SK-N-MC (cell line): ENCODE measurements at regions not wholly inside any gene's neighbourhood (a gene's known extent, or its start where the extent isn't known, plus 50 kb on each side); places are given as distances from the start of the nearest gene placed in this dataset.

ENCODE experiments used
- DNase-seq: peaks from one replicate; pipeline ENCODE4 v3.0.0-alpha.2; 2011; ENCODE audit warnings: low read depth, low spot score
- H3K27ac ChIP-seq: fragments of 200-600 bp; sonication (generic); 2 replicates; pipeline ENCODE4 v1.5.1; 2016; ENCODE audit warnings: mixed run types
- H3K36me3 ChIP-seq: fragments of 200-600 bp; sonication (generic); 2 replicates; pipeline ENCODE4 v1.6.1; 2017; ENCODE audit warnings: antibody characterized with exemption, low read length, mixed read lengths; ENCODE audit not compliant: insufficient read depth
- H3K4me3 ChIP-seq: fragments of 200-600 bp; sonication (generic); 2 replicates; pipeline ENCODE4 v1.5.1; 2016
- H3K9ac ChIP-seq: fragments of 200-600 bp; sonication (generic); 2 replicates; pipeline ENCODE4 v1.8.0; 2017; ENCODE audit warnings: mixed run types, mixed read lengths; ENCODE audit not compliant: insufficient read length
- H3K9me3 ChIP-seq: fragments of 200-600 bp; sonication (generic); 2 replicates; pipeline ENCODE4 v1.6.1; 2017; ENCODE audit warnings: low read depth, mild to moderate bottlenecking, antibody characterized with exemption, low read length, moderate library complexity, mixed read lengths
- EZH2 ChIP-seq: fragments of 200-600 bp; sonication (generic); IDR thresholded peaks from one replicate; pipeline ENCODE4 v1.6.1; 2017; ENCODE audit warnings: antibody characterized with exemption
- FOXP2 ChIP-seq: optimal IDR thresholded peaks from 2 replicates; pipeline ENCODE3; 2011; ENCODE audit warnings: mild to moderate bottlenecking, moderate library complexity; ENCODE audit not compliant: insufficient read depth; ENCODE audit errors: extremely low read length, control extremely low read depth
- POLR2AphosphoS5 ChIP-seq: IDR thresholded peaks from 2 replicates; pipeline ENCODE4 v1.6.1; 2012; ENCODE audit warnings: mild to moderate bottlenecking, low read depth, low read length, borderline replicate concordance

DNA sequence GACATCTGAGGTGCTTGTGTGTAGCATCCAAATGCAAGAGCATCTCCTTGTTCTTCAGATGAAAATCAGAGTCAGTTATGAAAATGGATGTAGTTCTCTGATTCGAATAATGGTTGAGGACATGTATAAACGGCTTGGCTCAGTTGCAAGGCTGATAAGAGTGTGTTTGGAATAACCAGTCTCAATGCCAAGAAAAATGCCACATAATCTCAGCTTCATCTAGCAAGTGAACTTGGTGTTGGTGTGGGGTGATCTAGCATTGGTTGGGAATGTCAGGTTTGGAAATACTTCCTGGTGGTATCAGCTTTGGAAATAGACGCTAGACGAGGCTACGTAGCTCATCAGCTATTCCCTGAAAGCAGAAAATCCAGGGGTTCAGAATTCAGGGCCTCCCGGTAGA is 362.0 kb downstream of the FGF9 start:
- H3K27ac ChIP-seq: no peak overlapping the region
- H3K4me3 ChIP-seq: no peak overlapping the region
- H3K9ac ChIP-seq: no peak overlapping the region
- no peaks in the 10 kb centered on the region for H3K9me3 ChIP-seq
- no peak for TF ChIP-seq EZH2
- no peak for TF ChIP-seq FOXP2
- TF ChIP-seq POLR2AphosphoS5: no peak
- DNase-seq: no peak
- H3K36me3 ChIP-seq: no peaks in the 10 kb centered on the region

GRCh38 chr13:22039961-22040360 is 369.1 kb downstream of the FGF9 start:
- Histone ChIP-seq H3K4me3 (no peak overlapping the region), H3K27ac (no peak overlapping the region), H3K9ac (no peak overlapping the region), H3K9me3 (no peaks in the 10 kb centered on the region), H3K36me3 (no peaks in the 10 kb centered on the region)
- DNase-seq: no peak
- TF ChIP-seq FOXP2 (no peak), EZH2 (no peak), POLR2AphosphoS5 (no peak)

DNA sequence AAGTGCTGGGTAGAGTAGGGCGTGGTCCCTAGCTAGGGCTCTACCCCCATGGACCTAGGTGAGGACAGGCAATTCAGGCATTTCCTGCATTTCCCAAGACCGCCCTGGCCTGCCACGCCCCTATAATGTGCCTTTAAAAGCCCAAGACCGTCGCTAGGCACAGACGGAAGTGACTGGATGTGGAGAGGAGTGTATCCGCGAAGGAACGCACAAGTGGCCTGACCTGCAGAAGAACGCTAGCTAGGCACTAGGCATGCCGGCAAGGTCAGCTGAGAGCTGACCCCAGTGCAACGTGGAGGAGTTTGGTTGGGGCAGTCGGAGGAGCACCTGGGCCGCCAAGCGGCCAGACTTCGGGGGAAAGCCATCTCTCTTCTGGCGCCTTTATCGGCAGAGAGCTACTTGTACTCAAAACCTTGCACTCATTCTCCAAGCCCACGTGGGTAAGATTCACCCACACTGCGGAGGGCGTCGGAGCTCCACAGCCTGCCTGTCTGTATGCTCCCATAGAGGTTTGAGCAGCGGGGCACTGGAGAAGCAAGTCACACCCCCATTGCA is 370.0 kb downstream of the FGF9 start:
- H3K27ac ChIP-seq: no peak overlapping the region
- no peak for DNase-seq
- no peaks in the 10 kb centered on the region for H3K36me3 ChIP-seq
- no peaks in the 10 kb centered on the region for H3K9me3 ChIP-seq
- TF ChIP-seq EZH2 (no peak), POLR2AphosphoS5 (no peak), FOXP2 (no peak)
- H3K9ac ChIP-seq: no peak overlapping the region
- no peak overlapping the region for H3K4me3 ChIP-seq

DNA sequence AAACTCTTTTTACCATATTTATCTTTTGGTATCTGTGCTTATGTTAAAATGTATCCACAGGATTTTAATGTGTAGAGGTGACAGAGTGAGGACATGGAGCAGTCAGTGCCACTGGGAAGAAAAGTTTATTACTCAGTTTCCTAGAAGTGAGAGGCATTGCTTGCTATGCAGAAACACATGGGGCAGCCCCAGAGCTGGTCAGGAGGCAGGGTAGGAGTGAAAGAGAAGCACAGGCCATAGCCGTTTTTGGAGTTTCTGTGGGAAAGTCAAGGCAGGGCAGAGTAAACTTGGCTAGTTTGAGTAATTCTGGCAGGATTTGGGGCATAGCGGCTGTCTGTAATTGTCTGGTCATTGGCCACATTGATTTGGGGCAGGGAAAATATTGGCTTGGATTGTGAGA is 370.9 kb downstream of the FGF9 start:
- no peak overlapping the region for H3K9ac ChIP-seq
- no peaks in the 10 kb centered on the region for H3K9me3 ChIP-seq
- DNase-seq: no peak
- no peak overlapping the region for H3K4me3 ChIP-seq
- TF ChIP-seq FOXP2 (no peak), POLR2AphosphoS5 (no peak), EZH2 (no peak)
- H3K27ac ChIP-seq: no peak overlapping the region
- H3K36me3 ChIP-seq: no peaks in the 10 kb centered on the region

DNA sequence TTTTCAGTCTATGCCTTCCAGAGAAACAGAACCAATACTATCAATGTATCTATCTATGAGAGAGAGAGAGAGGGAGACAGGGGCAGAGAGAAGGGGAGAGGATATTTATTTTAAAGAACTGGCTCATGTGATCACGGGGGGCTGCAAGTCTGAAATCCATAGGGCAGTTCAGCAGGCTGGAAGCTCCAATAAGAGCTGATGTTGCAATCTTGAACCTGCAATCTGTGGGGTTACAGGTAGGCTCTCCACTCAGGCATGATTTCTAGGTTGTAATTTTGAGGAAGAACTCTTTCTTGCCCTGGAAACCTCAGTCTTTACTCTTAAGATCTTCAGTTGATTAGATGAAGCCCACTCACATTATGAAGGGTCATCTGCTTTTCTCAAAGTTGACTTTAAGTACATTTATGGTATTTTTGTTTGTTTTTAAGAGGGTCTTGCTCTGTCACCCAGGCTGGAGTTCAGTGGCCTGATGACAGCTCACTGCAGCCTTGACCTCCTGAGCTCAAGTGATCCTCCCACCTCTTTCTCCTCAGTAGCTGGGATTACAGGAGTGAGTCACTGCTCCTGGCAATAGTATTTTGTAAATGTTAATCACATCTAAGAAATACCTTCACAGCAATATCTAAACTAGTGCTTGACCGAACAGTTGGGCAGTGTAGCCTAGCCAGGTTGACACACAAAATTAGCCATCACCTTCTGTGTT is 376.4 kb downstream of the FGF9 start:
- DNase-seq: no peak
- no peak overlapping the region for H3K4me3 ChIP-seq
- H3K9me3 ChIP-seq: no peaks in the 10 kb centered on the region
- no peak overlapping the region for H3K27ac ChIP-seq
- TF ChIP-seq EZH2 (no peak), FOXP2 (no peak), POLR2AphosphoS5 (no peak)
- H3K36me3 ChIP-seq: no peaks in the 10 kb centered on the region
- H3K9ac ChIP-seq: no peak overlapping the region

GRCh38 chr13:22047785-22048104 is 376.9 kb downstream of the FGF9 start:
- TF ChIP-seq FOXP2: no peak
- no peak for TF ChIP-seq POLR2AphosphoS5
- no peak for TF ChIP-seq EZH2
- H3K36me3 ChIP-seq: no peaks in the 10 kb centered on the region
- H3K9ac ChIP-seq: no peak overlapping the region
- DNase-seq: no peak
- no peak overlapping the region for H3K4me3 ChIP-seq
- no peaks in the 10 kb centered on the region for H3K9me3 ChIP-seq
- no peak overlapping the region for H3K27ac ChIP-seq

DNA sequence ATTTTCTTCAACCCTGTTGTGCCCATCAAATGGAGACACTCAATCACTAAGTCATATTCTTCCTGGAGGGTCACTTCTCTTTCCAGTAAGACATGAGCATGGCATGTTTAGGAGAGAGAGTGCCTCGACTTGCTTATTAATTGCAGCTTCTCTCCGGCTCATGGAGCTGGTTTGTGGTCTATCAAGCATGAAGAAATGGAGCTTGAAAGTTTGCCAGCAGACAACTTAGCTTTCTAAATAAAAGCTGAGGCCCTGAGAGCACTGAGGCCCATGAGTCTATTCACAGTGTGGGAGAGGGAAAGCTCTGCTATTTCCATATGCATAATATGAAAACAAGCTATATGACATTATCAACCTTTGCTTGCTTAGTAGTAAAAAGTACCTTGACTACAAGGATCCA is 378.5 kb downstream of the FGF9 start:
- Histone ChIP-seq H3K9ac (no peak overlapping the region), H3K4me3 (no peak overlapping the region), H3K9me3 (no peaks in the 10 kb centered on the region), H3K36me3 (no peaks in the 10 kb centered on the region), H3K27ac (no peak overlapping the region)
- TF ChIP-seq EZH2 (no peak), POLR2AphosphoS5 (no peak), FOXP2 (no peak)
- no peak for DNase-seq

DNA sequence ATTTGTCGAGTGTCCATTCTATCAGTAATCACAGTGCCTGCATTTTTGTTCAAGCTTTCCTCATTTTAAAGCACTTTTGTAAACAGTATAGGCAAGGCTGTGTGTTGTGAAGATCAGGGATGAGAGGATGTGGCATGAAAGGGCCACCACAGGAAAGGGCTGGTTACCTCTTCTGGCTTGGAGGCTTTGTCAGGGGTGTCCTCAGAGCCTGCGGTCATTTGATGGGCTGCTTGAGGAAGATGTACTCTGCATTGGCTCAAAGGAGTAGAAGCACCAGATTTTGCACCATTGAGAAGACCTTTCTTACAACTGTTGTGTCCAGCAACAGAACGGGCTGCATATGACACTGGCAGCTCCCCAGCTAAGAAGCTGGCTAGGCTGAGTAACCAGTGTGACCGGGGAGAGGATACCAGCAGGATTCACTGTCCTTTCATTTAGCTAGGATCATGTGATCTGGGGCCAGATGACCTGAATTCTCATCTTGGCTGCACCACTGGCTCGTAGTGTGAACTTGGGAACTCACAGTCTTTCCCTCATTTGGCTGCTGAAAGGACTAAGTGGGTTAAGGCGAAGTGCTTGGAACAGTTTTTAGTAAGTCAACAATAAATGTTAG is 380.2 kb downstream of the FGF9 start:
- Histone ChIP-seq H3K36me3 (no peaks in the 10 kb centered on the region), H3K4me3 (no peak overlapping the region), H3K9ac (no peak overlapping the region), H3K27ac (no peak overlapping the region), H3K9me3 (no peaks in the 10 kb centered on the region)
- no peak for DNase-seq
- TF ChIP-seq POLR2AphosphoS5: no peak

DNA sequence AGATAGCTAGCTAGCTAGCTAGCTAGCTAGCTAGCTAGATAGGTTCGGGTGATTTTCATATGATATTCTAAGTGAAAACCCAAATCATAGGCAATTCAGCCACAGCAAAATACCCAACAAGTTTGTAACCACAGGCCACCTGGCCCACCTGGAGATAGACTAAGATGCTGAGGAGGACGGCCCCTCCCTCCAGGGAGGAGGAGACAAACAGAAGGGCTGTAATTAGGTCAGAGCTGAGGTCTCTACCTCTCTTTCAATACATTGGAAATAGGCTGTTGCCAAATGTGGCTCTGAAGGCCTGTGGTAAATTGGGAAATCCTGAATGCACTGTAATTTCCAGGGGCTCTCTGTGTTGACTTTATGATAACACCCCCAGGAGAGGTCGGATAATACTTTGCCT is 382.2 kb downstream of the FGF9 start:
- no peak for TF ChIP-seq POLR2AphosphoS5
- no peak for TF ChIP-seq EZH2
- TF ChIP-seq FOXP2: no peak
- no peaks in the 10 kb centered on the region for H3K9me3 ChIP-seq
- no peaks in the 10 kb centered on the region for H3K36me3 ChIP-seq
- H3K9ac ChIP-seq: no peak overlapping the region
- H3K4me3 ChIP-seq: no peak overlapping the region
- DNase-seq: no peak
- H3K27ac ChIP-seq: no peak overlapping the region

DNA sequence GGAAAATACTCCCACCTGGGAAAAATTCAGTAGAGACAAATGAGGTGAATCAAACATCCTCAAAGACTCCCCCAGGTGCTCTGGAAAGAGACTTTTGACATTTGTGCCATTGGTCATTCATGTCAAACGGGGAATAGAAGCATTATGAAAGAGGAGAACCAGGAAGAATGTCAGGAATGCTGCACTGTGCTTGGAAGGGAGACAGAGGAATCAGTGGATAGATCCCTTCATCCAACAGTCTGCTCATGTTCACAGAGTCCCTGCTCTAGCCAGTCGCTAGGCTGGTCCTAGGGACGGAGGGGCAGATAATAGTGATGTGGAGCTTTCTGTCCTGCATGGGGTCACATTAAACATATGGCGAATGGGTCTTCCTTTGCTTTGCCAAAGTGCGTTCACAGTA is 384.4 kb downstream of the FGF9 start:
- DNase-seq: no peak
- Histone ChIP-seq H3K9ac (no peak overlapping the region), H3K27ac (no peak overlapping the region), H3K36me3 (no peaks in the 10 kb centered on the region), H3K9me3 (no peaks in the 10 kb centered on the region), H3K4me3 (no peak overlapping the region)
- TF ChIP-seq EZH2 (no peak), FOXP2 (no peak), POLR2AphosphoS5 (no peak)
